ENCODE measurements at regions not wholly inside any gene's neighbourhood (a gene's known extent, or its start where the extent isn't known, plus 50 kb on each side); places are given as distances from the start of the nearest gene placed in this dataset.

GRCh38 chr14:89085231-89085731 lies 260.8 kb downstream of the TTC8 start:
- TF ChIP-seq CTCF (IDR thresholded peaks at IDR 0.05) (no peak), POLR2AphosphoS5 (IDR thresholded peaks at IDR 0.05) (no peak)
